ENCODE measurements at regions not wholly inside any gene's neighbourhood (a gene's known extent, or its start where the extent isn't known, plus 50 kb on each side); places are given as distances from the start of the nearest gene placed in this dataset.
"Not testable (repeated sequence)": the region's sequence is repeated elsewhere in the genome, so short reads cannot be mapped to it uniquely, and the experiment has no call there.

DNA sequence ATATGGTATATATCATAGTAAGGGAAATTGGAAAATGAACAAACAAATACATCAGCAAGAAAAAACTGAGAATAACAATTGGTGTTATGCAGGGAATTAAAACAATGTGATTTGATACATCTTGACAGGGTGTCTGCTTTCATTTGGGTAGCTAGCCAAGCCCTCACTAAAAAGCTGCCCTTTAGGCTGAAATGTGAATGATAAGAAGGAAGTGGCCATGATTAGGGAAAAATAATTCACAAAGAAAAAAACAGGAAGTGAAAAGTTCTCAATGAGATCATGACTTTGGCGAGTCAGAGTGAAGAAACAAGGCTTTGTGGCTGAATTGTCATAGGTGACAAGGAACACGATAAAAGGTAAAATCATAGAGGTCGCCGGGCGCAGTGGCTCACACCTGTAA, 675.8 kb upstream of the SLIT2 start:
- no peak for DNase-seq

GRCh38 chr4:19566041-19566440, 685.7 kb upstream of the SLIT2 start:
- DNase-seq = no peak

DNA sequence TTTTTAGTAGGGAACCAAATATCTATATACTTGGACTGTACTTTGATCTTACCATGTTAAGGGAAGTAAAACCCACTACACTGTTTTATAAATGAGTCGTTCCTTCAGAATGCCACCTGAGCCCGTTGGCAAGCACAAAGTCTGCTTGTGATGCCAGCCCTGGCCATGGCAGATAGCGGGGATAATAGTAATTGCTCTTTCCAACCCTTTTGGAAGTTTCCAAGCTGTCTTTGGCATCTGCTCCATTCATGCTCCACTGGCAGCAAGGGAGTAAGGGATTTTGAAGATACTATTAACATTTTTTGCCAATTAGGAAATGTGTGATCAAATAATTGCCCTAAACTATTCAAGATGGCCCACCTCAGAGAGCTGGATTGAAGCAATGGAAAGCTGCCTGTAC, 689.2 kb upstream of the SLIT2 start:
- no peak for DNase-seq

- no peak for DNase-seq
Measured at GRCh38 chr4:19557161-19557560, 694.5 kb upstream of the SLIT2 start.

GRCh38 chr4:19556276-19556675, 695.4 kb upstream of the SLIT2 start:
- not testable (repeated sequence) for DNase-seq

DNA sequence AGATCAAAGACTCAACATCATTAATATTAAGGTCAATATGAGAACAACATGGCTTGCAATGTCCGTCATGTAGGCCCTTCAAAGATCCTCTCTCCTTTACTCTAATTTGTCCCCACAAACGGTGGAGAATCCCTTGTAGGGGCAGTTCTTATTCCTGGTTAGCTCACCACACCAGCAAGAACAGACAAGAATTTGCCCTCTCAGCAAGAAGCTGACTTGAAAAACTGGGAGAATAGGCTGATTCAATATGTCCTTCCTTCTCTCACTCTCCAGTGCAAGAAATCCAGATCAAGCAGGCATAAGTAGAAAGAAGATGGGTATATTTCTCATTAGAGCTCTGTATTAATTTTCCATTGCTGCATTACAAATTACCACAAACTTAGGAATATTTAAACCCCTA, 704.2 kb upstream of the SLIT2 start:
- DNase-seq = no peak

DNA sequence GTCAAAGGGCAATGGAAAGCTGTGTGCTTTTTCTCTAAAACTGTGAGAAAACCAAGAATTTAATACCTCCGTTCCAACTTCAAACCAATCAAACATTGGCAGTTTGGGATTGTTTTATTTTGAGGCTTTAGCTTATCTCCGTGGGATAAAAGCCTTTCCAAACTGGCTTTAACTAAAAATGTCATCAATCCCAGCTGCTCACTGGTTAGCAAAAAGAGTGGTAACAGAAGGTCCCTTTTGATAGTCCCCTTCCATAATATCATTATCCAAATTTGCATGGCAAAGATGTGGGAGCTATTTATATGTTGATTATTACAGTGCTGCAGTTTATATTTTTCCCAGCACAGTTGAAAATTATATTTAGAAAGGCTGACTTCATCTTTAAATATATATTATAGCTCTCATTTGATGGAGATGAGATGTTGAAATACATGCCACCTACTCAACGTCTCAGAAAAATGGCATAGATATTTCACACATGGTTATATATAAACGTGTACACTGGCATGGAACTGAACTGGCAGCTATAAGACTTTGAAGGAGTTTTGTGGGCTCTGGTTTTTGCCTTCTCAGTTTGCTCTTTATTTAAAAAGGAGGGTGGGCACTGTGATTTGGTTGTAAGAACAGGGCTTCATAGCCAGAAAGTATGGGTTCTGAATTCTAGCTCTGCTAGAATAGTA, 707.1 kb upstream of the SLIT2 start:
- DNase-seq = no peak

DNA sequence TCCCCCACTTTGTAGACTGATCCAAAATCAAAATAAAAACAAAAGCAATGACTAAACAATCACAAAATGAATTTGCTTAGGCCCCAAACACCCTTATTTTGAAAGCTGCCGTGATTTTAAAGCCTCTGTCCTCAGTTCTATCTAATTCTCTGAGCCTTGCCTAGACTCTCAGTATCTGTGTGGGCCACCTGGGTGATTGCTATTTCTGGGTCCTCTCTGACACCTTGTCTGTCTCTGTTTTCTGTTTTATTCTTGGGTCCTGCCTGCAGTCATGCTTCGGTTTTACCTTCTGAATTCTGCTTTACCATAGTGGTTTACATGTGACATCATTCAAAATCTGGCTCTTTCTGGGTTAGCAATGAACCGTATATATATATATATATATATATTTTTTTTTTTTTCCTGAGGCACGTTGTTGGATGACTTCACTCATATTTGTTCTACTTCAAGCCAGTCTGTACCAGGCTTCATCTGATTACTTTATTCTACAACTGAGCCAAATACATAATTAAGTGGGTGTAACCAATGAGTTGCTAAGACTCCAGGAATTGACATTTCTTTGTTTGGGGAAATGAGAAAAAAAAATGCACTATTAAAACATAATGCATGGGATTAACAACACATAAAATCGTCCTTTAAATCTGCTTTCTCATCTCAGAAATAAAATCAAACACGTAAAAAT, 710.7 kb upstream of the SLIT2 start:
- DNase-seq = no peak

- no peak for DNase-seq
Measured at GRCh38 chr4:19539201-19539600, 712.5 kb upstream of the SLIT2 start.

GRCh38 chr4:19534159-19534558, 717.5 kb upstream of the SLIT2 start:
- DNase-seq = no peak

DNA sequence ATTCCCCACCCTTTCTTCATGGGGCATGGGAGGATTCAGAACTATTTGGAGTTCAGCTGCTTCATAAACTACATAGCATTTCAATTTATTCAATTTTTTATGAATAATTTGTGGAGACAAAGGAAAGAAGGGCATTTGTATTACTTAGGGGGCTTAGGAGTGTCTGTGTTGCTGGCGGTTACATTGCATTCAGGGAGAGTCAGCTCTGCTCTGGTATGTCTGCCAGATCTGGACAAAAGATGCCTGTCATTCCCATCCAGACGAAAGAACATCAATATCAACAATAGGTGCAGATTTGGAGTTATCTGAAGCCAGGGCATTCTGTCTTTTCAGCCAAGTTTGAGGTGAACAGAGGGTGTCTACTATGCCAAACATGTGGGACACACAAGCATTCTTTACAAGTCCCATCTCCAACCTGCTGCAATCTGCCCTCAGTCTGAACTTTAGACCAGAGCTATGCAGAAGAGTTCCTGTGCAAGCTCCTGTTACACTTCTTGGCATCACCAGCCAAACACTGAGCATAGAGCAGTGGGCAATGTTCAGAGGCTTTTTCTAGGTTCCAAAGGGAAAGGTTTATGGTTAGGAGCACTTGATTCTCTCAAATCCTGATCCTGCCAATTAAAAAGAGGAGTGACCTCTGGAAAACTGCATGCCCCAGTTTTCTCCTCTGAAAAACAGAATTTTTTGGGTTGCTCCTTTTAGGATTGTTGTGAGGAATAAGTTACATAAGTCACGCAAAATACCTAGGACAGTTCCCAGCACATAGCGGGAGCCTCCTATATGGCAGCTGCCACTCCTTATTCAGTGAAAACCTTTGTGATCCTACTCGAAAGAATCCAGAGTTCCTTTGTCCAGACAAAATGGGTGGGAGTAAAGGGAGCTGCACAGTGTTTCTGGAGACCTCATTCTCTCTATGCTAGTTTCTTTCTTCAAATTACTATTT, 719.5 kb upstream of the SLIT2 start:
- DNase-seq = no peak

DNA sequence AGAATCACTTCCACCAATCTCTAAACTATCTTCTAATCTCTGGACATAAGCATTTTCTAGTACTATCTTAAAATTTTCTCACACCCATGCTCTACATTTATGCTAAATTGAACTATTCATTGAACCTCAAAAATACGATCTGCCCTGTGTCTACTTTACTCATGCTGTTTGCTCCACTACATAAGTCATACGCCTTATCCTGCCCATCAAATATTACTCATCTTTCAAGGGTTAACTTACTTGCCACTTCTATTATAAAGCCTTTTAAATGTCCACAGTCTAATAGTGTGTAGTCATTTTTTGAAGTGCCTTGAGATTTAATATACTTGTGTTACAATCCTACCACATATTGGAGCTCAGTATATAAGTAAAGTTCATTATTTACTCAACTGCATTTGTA, 727.7 kb upstream of the SLIT2 start:
- no peak for DNase-seq

DNA sequence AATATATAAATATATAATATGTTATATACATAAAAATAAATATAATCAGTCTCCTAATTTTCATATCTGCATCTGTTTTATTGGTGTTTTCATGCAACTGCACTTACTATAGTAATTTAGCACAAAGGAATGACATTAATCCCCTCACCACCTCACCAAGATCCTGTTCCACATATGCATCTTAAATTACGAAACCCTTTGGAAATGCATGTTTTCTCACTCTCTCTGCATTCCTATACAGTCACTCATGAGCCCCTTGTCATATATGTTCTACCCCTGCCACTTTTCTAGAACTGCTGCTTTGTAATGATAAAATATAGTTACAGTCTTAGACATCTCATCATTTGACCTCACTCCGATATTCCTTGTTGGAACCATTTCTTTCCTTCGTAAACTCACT, 728.7 kb upstream of the SLIT2 start:
- no peak for DNase-seq

- no peak for DNase-seq
Measured at GRCh38 chr4:19520939-19521520, 730.7 kb upstream of the SLIT2 start.

- no peak for DNase-seq
Measured at GRCh38 chr4:19514276-19515070, 737.2 kb upstream of the SLIT2 start.

GRCh38 chr4:19512086-19512485, 739.6 kb upstream of the SLIT2 start:
- DNase-seq = no peak

DNA sequence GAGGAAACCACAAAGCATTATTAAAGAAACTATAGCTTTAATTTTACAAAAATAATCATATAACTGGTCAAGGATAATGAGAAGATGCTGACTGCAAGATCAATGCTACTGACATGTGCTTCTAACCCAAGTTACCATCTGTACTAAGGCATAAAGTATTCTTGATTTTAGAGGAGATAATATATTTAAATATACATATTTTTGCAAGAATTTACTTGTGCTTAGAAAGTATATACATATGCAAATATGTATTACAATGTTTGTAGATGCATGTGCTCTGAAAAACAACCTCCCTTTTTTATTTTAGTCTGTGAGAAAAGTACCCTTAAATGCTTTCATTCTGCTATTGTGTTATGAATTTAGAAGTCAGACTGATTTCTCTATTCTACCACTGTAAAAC, 740.7 kb upstream of the SLIT2 start:
- no peak for DNase-seq

- no peak for DNase-seq
Measured at GRCh38 chr4:19508442-19508841, 743.3 kb upstream of the SLIT2 start.

GRCh38 chr4:19497705-19498104, 754.0 kb upstream of the SLIT2 start:
- no peak for DNase-seq

- DNase-seq = no peak
Measured at GRCh38 chr4:19496756-19497155, 754.9 kb upstream of the SLIT2 start.

GRCh38 chr4:19494961-19495360, 756.7 kb upstream of the SLIT2 start:
- DNase-seq = no peak

DNA sequence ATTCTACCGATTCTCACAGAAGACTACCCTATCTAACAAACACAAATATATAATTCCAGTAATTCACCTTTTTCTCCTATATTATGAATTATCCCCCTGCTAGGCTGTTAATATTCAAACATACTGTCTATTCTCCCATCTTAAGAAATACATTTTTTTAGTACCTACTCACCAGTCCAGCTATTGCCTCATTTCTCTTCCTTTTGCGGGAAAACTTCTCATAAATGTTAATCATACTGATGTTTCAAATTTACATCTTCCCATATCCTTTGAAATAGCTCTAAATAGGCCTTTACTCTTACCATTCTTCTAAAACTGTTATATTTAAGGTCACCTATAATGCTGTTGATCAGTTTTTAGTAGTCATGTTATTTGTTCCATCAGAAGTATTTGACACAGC, 759.1 kb upstream of the SLIT2 start:
- DNase-seq = no peak

DNA sequence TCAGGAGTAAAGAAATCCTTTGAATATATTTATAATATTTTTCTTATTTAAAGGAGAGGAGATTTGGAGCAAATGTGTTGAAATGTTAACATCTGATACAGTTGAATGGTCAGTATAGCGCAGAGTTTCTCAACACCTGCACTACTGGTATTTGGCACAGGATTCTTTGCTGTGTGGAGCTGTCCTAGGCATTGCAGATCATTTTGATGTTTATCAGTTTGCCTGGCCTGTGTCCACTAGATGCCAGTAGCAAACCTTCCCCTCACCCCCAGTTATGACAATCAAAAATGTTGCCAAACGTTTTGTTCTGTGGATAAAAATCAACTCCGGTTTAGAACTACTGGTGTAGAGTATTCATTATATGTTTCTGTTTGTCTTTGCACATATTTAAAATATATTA, 765.3 kb upstream of the SLIT2 start:
- no peak for DNase-seq

All from CD4-positive, alpha-beta T cell treated with Interleukin-17A for 4 hours (primary cell).